ENCODE measurements at regions not wholly inside any gene's neighbourhood (a gene's known extent, or its start where the extent isn't known, plus 50 kb on each side); places are given as distances from the start of the nearest gene placed in this dataset.

- no peaks in the 10 kb centered on the region for H3K36me3 Mint-ChIP-seq (ENCODE audit: low read depth, unreplicated experiment)
- Histone ChIP-seq H2AFZ (ENCODE audit: low read depth, low read length) (no peak overlapping the region), H3K36me3 (ENCODE audit: insufficient read depth, low read length) (no peaks in the 10 kb centered on the region), H3K9ac (ENCODE audit: low read length) (no peak overlapping the region), H3K4me1 (ENCODE audit: insufficient read depth, low read length) (no peaks in the 10 kb centered on the region), H3K27me3 (ENCODE audit: insufficient read depth, low read length) (peaks cover 2% of the 10 kb centered on the region), H3K4me3 (ENCODE audit: insufficient read depth, low read depth, low read length) (no peak overlapping the region), H4K20me1 (ENCODE audit: insufficient read depth, low read length) (no peaks in the 10 kb centered on the region), H3K79me2 (ENCODE audit: insufficient read depth, low read length) (no peaks in the 10 kb centered on the region), H3K4me2 (ENCODE audit: low read length) (no peak overlapping the region), H3K27ac (ENCODE audit: low read depth, low read length) (no peak overlapping the region), H3K9me3 (ENCODE audit: insufficient read depth, low read depth, low read length) (no peaks in the 10 kb centered on the region)
- H3K4me3 Mint-ChIP-seq (ENCODE audit: unreplicated experiment), result no peak overlapping the region
- TF ChIP-seq CTCF (IDR thresholded peaks at IDR 0.05; ENCODE audit: insufficient read depth, low read depth, low read length), result no peak
- TF ChIP-seq EZH2 (IDR thresholded peaks at IDR 0.05; ENCODE audit: insufficient read depth, low read length), result no peak
- no peaks in the 10 kb centered on the region for H3K4me1 Mint-ChIP-seq (ENCODE audit: low read depth, unreplicated experiment)
- peaks cover 43% of the 10 kb centered on the region for H3K27me3 Mint-ChIP-seq (ENCODE audit: low read depth, unreplicated experiment)
- no peak overlapping the region for H3K27ac Mint-ChIP-seq (ENCODE audit: unreplicated experiment)
- H3K9me3 Mint-ChIP-seq (ENCODE audit: unreplicated experiment), result peaks cover 3% of the 10 kb centered on the region
- FAIRE-seq (no peak), DNase-seq (ENCODE audit: low read depth) (no peak)
These were observed 64.2 kb upstream of the NXT1 start for GRCh38 chr20:23286346-23286745.

GRCh38 chr20:23285536-23285935 lies 65.1 kb upstream of the NXT1 start:
- H3K27me3 ChIP-seq (ENCODE audit: insufficient read depth, low read length), result peaks cover 2% of the 10 kb centered on the region
- peaks cover 37% of the 10 kb centered on the region for H3K27me3 Mint-ChIP-seq (ENCODE audit: low read depth, unreplicated experiment)
- no peaks in the 10 kb centered on the region for H4K20me1 ChIP-seq (ENCODE audit: insufficient read depth, low read length)
- H2AFZ ChIP-seq (ENCODE audit: low read depth, low read length), result no peak overlapping the region
- H3K4me2 ChIP-seq (ENCODE audit: low read length), result no peak overlapping the region
- no peaks in the 10 kb centered on the region for H3K4me1 Mint-ChIP-seq (ENCODE audit: low read depth, unreplicated experiment)
- no peaks in the 10 kb centered on the region for H3K4me1 ChIP-seq (ENCODE audit: insufficient read depth, low read length)
- no peaks in the 10 kb centered on the region for H3K79me2 ChIP-seq (ENCODE audit: insufficient read depth, low read length)
- FAIRE-seq (no peak), DNase-seq (ENCODE audit: low read depth) (no peak)
- H3K4me3 Mint-ChIP-seq (ENCODE audit: unreplicated experiment), result no peak overlapping the region
- TF ChIP-seq EZH2 (IDR thresholded peaks at IDR 0.05; ENCODE audit: insufficient read depth, low read length), result no peak
- TF ChIP-seq CTCF (IDR thresholded peaks at IDR 0.05; ENCODE audit: insufficient read depth, low read depth, low read length), result no peak
- H3K9me3 ChIP-seq (ENCODE audit: insufficient read depth, low read depth, low read length), result no peaks in the 10 kb centered on the region
- H3K27ac Mint-ChIP-seq (ENCODE audit: unreplicated experiment), result no peak overlapping the region
- no peak overlapping the region for H3K27ac ChIP-seq (ENCODE audit: low read depth, low read length)
- no peaks in the 10 kb centered on the region for H3K36me3 Mint-ChIP-seq (ENCODE audit: low read depth, unreplicated experiment)
- no peaks in the 10 kb centered on the region for H3K36me3 ChIP-seq (ENCODE audit: insufficient read depth, low read length)
- H3K9me3 Mint-ChIP-seq (ENCODE audit: unreplicated experiment), result peaks cover 3% of the 10 kb centered on the region
- H3K9ac ChIP-seq (ENCODE audit: low read length), result no peak overlapping the region
- no peak overlapping the region for H3K4me3 ChIP-seq (ENCODE audit: insufficient read depth, low read depth, low read length)

GRCh38 chr20:23284009-23284408 lies 66.6 kb upstream of the NXT1 start:
- no peaks in the 10 kb centered on the region for H3K9me3 ChIP-seq (ENCODE audit: insufficient read depth, low read depth, low read length)
- no peaks in the 10 kb centered on the region for H3K4me1 Mint-ChIP-seq (ENCODE audit: low read depth, unreplicated experiment)
- no peak overlapping the region for H2AFZ ChIP-seq (ENCODE audit: low read depth, low read length)
- peaks cover 1% of the 10 kb centered on the region for H3K27me3 ChIP-seq (ENCODE audit: insufficient read depth, low read length)
- FAIRE-seq (no peak), DNase-seq (ENCODE audit: low read depth) (no peak)
- H3K27me3 Mint-ChIP-seq (ENCODE audit: low read depth, unreplicated experiment), result peaks cover 30% of the 10 kb centered on the region
- no peak overlapping the region for H3K4me3 Mint-ChIP-seq (ENCODE audit: unreplicated experiment)
- H3K36me3 ChIP-seq (ENCODE audit: insufficient read depth, low read length), result no peaks in the 10 kb centered on the region
- no peak overlapping the region for H3K4me3 ChIP-seq (ENCODE audit: insufficient read depth, low read depth, low read length)
- no peaks in the 10 kb centered on the region for H3K36me3 Mint-ChIP-seq (ENCODE audit: low read depth, unreplicated experiment)
- H3K27ac ChIP-seq (ENCODE audit: low read depth, low read length), result no peak overlapping the region
- no peak overlapping the region for H3K9ac ChIP-seq (ENCODE audit: low read length)
- no peak overlapping the region for H3K27ac Mint-ChIP-seq (ENCODE audit: unreplicated experiment)
- TF ChIP-seq EZH2 (IDR thresholded peaks at IDR 0.05; ENCODE audit: insufficient read depth, low read length), result no peak
- TF ChIP-seq CTCF (IDR thresholded peaks at IDR 0.05; ENCODE audit: insufficient read depth, low read depth, low read length), result no peak
- no peaks in the 10 kb centered on the region for H4K20me1 ChIP-seq (ENCODE audit: insufficient read depth, low read length)
- no peaks in the 10 kb centered on the region for H3K4me1 ChIP-seq (ENCODE audit: insufficient read depth, low read length)
- H3K9me3 Mint-ChIP-seq (ENCODE audit: unreplicated experiment), result peaks cover 3% of the 10 kb centered on the region
- no peaks in the 10 kb centered on the region for H3K79me2 ChIP-seq (ENCODE audit: insufficient read depth, low read length)
- no peak overlapping the region for H3K4me2 ChIP-seq (ENCODE audit: low read length)
